ENCODE measurements at regions not wholly inside any gene's neighbourhood (a gene's known extent, or its start where the extent isn't known, plus 50 kb on each side); places are given as distances from the start of the nearest gene placed in this dataset.
"Not testable (repeated sequence)": the region's sequence is repeated elsewhere in the genome, so short reads cannot be mapped to it uniquely, and the experiment has no call there.

DNA sequence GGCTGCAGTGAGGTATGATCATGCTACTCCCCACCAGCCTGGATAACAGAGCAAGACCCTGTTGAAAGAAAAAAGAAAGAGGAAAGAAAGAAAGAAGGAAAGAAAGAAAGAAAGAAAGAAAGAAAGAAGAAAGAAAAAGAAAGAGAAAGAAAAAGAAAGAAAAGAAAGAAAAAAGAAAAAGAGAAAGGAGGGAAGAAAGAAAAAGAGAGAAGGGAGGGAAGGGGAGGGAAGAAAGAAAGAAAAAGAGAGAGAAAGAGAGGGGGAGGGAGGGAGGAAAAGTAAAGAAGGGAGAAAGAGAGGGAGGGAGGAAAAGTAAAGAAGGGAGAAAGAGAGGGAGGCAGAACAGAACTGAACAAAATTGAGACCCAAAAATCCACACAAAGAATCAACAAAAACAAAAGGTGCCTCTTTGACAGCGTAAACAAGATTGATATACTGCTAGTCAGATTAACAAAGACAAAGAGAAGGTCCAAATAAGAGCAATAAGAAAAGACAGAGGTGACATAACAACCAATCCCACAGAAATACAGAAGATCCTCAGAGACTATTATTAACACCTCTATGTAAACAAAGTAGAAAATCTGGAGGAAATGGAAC, 293.9 kb upstream of the AMIGO2 start:
- DNase-seq (ENCODE audit: low read depth in 2 of 2), result no peak

DNA sequence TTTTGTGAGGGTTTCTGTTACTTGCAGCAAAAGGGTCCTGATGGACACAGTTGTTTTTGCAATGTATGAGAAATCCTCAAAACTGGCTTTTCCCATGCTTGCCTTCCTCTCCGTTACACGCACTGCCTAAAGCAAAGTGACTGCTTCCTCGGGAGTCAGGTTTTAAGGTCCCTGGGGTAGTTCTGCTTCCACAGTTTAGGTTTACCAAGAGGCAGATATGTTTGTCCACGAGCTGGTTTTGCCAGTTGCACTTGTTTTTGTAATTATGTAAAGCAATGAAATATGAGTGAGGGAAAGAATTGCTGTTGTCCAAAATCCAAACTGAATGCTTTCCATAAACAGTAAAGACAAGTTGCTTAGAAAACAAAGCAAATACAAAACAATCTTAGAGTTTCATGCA, 290.7 kb upstream of the AMIGO2 start:
- DNase-seq (ENCODE audit: low read depth in 2 of 2), result no peak

DNA sequence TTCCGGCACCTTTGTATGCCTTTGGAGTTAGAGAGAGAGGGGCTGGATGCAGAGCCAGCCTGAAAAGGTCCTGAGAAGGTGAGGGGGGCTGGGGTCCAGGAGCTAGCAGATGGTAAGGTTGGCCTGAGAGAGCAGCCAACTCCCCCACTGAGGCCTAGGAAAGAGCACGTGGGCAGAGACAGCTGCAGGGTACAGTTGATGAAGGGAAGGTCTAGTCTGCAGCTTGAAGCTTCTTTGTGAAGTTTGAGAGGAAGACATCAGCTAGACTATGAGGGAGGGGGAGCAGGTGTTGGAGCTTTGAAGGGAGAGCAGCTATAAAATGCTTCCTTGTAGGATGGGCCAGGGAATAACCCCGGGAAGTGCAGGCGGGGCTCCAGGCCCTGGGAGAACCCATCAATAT, 289.3 kb upstream of the AMIGO2 start:
- no peak for DNase-seq (ENCODE audit: low read depth in 2 of 2)

DNA sequence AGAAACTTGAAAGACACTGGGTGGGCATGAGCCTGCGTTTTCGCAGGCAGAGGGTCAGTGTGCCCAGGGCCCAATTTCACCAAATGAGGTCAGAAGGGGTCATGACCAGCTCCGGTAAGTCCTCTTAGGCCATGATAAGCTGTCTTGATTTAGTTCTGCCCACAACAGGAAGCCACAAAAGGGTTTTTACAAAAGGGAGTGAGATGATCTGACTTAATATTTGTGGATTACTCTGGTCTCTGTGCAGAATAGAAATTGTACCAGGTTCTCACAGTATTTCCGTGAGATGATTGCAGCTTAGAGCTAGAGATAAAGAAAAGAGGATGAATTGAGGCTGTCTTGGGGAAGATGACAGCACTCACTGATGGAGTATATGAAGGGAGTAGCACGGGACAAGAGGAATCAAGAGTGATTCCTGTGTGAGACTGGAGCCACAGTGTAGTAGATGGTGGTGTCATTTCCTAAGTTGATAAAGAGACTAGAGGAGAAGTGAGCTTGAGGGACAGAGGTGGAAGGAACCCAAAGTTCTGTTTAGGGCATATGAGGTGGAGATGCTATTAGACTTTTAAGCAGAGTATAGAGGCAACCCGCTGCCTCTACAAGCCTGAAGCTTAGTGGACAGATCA, 288.3 kb upstream of the AMIGO2 start:
- no peak for DNase-seq (ENCODE audit: low read depth in 2 of 2)

DNA sequence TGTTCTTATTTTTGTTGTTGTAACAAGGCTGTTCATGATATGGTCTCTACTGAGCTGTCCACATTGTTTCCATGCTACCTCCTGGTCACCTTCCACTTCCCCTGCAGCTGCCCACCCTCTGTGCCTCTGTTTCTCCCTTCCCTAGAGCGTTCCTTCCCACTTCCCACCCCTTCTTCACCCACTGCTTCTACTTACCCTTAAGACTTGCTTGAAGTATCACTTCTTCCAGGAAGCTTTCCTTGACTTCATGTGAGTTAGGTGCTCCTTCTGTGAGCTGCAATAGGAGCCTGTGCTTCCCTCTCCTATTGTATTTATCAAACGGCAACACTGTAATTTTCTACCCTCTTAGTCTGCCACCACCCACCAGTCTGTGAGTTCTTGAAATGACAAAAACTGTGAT, 286.8 kb upstream of the AMIGO2 start:
- no peak for DNase-seq (ENCODE audit: low read depth in 2 of 2)

DNA sequence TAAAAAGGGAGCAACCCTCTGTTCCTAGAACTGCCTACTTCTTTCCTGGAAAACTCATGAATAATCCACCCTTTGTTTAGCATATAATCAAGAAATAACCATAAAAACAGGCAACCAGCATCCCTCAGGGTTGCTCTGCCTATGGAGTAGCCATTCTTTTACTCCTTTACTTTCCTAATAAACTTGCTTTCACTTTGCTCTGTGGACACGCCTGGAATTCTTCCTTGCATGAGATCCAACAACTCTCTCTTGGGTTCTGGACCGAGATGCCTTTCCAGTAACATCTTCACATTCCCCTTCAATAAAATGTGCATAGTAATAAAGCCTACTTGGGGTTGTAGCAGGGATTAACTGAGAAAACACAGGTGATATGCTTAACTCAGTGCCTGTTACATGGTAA, 286.4 kb upstream of the AMIGO2 start:
- DNase-seq (ENCODE audit: low read depth in 2 of 2), result no peak

DNA sequence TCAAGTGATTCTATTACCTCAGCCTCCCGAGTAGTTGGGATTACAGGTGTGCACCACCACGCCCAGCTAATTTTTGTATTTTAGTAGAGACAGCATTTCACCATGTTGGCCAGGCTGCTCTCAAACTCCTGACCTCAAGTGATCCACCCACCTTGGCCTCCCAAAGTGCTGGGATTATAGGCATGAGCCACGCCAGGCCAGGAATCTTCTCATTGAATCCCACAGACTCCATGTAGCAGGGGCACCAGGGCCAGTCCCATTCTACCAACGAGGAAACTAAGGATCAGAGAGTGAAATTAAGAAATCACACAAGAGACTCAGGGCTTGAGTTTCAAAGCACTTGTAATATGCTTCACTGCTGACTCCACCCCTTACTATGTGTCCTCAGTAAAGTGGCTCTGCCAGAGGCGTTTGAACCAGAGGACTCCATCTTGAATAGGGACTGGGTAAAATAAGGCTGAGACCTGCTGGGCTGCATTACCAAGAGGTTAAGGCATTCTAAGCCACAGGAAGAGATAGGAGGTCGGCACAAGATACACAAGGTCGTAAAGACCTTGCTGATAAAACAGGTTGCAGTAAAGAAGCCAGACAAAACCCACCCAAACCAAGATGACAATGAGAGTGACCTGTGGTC, 285.8 kb upstream of the AMIGO2 start:
- DNase-seq (ENCODE audit: low read depth in 2 of 2), result not testable (repeated sequence)

DNA sequence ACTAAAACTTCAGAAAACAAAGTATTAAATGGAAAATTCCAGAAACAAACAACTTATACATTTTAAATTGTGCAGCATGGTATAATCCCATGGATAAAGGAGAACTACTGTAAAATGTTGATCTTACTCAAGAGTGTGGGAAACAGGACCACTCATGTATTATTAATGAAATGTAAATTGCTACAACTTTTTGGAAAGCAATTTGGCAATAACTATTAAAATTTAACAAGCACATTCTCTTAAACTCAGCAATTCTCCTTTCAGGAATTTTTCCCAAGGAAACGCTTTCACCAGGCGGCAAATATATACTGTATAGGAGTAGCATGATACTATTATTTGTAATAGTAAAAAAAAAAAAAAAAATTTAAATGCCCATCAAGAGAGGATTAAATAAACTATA, 284.5 kb upstream of the AMIGO2 start:
- DNase-seq (ENCODE audit: low read depth in 2 of 2), result no peak

DNA sequence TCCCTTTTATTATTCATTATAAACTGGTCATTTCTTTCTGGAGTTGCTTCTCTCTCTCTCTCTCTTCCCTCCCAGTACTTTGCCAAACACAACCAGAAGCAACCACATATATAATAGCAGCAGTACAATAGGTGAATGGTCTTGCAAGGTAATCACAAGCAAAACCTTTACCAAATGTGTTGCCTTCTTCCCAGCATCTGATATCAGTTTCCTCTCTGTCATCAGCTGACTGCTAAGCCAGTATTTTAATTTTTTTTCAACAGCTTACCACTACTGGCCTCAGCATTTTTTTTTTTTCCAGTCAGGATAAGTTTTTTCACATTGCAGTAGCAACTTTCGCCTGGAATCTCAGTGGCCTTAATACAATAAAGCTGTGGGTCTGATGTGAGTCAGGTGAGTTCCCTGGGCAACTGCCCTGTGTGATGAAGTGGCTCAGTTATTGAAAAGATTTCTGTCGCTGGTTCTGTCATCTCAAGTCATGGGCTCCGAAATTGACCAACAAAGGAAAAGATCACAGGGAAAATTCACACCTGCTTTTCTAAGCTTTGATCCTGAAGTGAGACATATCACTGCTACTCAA, 282.5 kb upstream of the AMIGO2 start:
- DNase-seq (ENCODE audit: low read depth in 2 of 2), result no peak

DNA sequence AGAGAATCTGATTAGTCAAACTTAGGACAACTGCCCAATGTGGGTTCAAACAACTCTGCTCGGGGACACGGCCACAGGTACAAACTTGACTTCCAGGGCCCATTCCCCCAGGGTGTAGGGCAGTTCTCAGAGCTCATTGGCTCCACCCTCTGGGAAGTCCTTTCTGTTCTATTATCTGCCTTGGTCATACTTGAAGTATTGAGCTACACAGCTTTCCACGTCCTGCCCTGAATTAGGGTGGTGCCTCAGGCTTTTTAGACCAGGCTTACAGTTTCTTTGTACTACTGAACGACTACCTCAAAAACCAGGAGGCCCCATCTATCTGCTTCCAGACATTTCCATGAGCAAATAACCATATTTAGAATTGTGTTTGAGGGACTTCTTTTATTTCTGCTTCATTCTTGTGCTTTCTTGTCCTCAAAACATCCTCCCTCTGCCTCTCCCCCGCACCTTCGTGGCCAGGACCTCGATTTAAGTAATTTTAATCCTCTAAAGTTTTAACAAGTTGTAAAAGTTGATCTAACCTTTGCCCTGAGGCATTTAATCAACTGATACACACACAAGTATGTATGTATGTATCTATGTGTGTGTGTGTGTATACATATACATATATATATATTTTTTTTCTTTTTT, 281.7 kb upstream of the AMIGO2 start:
- DNase-seq (ENCODE audit: low read depth in 2 of 2), result no peak

DNA sequence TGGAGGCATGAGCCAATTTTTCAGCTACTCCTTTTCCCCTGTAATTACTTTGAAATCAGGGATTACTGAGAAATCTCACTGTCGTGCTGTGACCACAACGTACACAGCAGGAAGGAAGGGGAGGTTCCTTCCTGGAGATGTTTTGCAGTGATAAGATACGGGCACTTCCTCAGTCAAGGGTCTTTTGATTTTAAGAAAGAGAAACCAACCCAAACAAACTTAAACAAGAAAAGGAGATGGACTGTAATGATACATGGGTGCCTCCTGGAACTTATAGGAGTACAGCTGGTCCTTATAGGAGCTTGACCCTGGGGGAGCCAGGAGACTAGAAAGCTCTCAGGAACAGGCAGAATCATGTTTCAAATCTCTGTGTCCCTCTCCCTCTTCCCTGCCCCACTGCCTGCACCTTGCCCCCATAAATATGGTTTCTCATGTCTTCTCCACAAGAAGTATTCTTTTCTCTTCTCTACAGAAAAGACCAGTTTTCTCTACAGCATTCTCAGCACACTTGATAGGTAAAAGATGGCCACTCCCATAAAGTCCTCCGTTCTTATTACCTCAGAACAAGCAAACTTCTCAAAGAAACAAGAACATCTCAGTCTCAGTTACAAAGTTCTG, 281.1 kb upstream of the AMIGO2 start:
- no peak for DNase-seq (ENCODE audit: low read depth in 2 of 2)

DNA sequence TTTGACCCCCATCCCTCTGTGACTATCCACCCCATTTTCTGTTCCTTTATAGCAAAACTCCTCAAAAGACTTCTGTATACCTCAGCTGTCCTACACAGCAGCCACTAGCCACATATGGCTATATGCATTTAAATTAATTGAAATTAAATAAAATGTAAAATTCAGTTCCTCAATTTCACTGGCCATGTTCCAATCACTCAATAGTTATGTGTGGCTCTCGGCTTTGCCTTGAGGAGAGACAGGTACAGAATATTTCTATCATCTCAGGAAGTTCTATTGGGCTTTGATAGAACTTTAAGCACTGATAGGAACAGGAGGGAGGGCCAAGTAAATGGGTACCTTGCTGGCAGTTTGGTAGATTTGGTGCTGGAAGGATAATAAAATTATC, 280.3 kb upstream of the AMIGO2 start:
- no peak for DNase-seq (ENCODE audit: low read depth in 2 of 2)

DNA sequence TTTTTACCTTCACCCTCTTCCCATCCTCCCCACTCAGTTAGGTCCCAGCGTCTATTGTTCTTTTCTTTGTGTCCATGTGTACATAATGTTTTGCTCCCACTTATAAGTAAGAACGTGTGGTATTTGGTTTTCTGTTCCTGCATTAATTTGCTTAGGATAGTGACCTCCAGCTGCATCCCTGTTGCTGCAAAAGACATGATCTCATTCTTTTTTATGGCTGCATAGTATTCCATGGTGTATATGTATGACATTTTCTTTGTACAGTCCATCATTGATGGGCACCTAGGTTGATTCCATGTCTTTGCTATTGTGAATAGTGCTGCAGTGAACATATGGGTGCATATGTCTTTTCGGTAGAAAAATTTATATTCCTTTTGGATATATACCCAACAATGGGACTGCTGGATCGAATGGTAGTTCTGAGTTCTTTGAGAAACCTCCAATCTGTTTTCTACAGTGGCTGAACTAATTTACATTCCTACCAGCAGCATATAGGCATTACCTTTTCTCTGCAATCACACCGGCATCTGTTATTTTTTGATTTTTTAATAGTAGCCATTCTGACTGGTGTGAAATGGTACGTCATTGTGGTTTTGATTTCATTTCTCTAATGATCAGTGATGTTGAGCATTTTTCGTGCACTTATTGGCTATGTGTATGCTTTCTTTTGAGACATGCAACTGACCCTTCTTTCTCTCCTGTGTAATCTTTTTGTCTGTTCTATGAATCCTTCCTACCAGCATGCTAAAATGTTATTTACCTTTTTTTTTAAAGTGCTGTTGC, 279.7 kb upstream of the AMIGO2 start:
- no peak for DNase-seq (ENCODE audit: low read depth in 2 of 2)

DNA sequence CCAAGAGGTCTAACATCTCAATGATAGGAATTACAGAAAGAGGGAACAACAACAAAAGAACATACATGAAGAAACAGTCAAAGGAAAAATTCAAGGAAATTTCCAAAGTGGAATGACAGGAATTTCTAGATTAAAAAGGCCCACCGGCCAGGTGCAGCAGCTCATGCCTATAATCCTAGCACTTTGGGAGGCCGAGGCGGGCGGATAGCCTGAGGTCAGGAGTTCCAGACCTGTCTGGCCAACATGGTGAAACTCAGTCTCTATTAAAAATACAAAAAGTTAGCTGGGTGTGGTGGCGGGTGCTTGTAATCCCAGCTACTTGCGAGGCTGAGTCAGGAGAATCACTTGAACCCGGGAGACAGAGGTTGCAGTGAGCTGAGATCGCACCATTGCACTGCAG, 277.2 kb upstream of the AMIGO2 start:
- DNase-seq (ENCODE audit: low read depth in 2 of 2), result not testable (repeated sequence)

DNA sequence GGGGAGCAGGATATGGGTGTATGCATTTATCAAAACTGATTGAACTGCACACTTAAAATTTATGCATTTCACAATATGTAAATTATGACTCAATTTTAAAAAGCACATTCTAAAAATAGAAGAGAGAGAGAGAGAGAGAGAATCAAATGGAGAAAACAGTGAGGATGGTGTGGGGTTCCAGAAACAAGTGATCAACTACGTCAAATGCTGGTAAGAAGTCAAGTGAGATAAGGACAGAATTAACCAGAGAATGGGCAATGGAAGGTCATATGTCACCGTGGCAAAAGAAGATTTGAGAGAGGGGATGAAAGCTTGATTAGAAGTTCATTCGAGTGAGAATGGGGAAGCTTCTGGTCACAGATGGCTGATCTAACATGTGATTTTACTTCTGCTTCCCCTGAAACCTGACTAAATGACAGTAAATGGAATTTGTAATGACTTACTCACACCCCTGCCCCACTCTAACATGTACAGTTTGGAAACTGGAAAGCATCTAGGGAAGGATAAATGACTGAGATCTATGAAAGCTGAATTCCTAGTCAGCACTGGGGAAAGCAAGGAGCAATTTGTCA, 276.5 kb upstream of the AMIGO2 start:
- DNase-seq (ENCODE audit: low read depth in 2 of 2), result peak in 1 of 2 donors; percentile 36

DNA sequence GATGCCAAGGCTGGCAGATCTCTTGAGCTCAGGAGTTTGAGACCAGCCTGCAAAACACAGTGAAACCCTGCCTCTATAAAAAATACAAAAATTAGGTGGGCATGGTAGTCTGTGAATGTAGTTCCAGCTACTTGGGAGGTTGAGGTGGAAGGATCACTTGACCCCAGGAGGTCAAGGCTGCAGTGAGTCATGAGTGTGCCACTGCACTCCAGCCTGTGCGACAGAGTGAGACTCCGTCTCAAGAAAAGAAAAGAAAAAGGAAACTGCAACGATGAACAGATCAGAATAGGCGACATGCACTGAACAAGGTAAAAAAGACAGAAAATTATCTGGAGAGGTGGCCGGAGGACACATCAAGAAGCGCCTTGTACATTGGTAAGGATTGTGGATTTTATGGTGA, 273.7 kb upstream of the AMIGO2 start:
- no peak for DNase-seq (ENCODE audit: low read depth in 2 of 2)

DNA sequence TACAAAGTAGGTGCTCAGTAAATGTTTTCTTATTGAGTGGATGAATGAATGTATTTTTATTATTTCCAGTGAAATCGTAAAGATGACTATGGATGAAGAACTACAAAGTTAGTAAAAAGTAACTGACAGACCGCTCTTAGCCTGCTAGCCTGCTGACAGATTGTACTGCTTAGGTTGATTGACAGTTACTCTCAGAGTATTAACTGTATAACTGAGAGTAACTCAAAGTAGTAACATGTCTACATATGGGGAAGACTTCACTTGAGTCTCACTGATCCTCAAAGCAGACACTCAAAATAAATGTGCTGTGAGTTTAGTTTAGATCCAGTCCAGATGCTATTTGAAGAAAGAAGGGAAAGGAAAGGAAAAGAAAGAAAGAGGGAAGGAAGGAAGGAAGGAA, 272.3 kb upstream of the AMIGO2 start:
- DNase-seq (ENCODE audit: low read depth in 2 of 2), result no peak

DNA sequence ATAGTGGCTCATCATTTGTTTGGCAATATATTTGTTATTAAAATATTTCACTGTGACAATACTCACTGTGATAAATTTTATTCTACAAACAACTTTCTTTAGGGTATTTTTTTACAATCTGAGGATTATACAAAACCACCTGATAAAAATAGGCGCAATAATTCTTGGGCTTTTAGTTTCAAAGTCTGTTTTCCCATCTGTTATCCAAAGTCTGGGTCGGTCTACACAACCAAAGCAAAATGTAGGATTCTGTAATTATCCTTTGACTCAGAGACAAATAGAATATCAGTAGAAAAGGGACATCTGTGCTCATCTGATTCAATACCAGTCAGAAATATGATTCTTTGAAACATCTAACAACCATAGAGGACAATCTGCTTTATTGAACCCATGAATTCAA, 271.8 kb upstream of the AMIGO2 start:
- no peak for DNase-seq (ENCODE audit: low read depth in 2 of 2)

DNA sequence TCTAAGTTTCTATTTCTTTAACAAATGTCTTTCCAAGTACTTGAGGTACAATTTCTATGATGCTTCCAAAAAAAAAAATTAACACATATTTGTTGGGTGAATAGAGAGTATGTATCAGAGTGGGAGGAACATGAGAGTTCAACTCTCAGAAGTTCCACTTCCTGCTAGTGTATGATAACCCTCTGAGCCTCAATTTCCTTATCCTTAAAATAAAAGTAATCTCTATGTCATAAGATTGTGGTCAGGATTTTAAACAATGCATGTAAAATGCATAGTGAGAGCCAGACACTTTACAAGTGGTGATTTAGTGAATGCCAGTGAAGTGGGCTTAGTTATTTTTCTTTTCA, 270.3 kb upstream of the AMIGO2 start:
- DNase-seq (ENCODE audit: low read depth in 2 of 2), result no peak

DNA sequence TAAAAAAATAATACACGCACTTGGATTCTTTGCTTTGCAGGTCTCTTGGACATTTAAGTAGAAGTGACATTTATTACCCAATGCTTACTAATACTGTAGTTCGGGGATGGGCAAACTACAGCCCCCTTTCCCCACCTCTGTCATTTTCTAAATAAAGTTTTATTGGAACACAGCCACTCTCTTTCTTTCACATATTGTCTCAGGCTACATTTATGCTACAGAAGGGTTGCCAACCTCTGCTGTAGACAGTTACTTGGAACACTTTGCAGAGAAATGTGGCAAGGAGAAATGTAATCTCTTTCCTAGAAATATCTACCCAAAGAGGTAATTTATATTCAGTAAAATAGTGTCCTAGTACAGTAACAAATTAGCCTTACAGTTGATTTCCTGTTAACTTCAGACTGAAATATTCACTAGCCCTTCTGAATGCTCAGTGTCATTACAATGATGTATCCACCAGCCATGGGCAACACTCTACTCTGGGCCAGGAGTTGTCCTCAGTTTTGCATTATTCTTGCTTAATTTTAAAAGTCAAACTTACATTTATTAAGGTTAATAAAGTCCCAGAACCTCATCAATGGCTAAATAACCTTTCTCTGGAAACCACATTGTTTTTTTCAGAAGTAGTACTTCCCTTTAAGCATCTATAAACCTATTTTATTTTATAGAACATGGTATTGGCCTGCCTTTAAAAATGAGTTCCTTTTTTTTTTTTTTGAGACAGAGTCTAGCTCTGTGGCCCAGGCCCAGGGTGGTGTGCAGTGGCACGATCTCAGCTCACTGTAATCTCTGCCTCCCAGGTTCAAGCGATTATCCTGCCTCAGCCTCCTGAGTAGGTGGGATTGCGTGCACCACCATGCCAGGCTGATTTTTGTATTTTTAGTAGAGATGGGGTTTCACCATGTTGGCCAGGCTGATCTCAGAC, 269.6 kb upstream of the AMIGO2 start:
- DNase-seq (ENCODE audit: low read depth in 2 of 2), result no peak
